ENCODE measurements at regions not wholly inside any gene's neighbourhood (a gene's known extent, or its start where the extent isn't known, plus 50 kb on each side); places are given as distances from the start of the nearest gene placed in this dataset.
"Not testable (repeated sequence)": the region's sequence is repeated elsewhere in the genome, so short reads cannot be mapped to it uniquely, and the experiment has no call there.

GRCh38 chr13:69028936-69029335 lies 1078.7 kb upstream of the ATXN8OS start:
- ChIA-PET POLR2A (no interaction called here), CTCF (no interaction called here)
- H3K4me1 ChIP-seq: no peaks in the 10 kb centered on the region
- intact Hi-C loops (cut with micrococcal nuclease; ENCODE audit: unreplicated experiment): no loop called here
- no peaks in the 10 kb centered on the region for H3K36me3 ChIP-seq (ENCODE audit: control insufficient read depth, insufficient read depth, low read length)
- H3K4me3 Mint-ChIP-seq (ENCODE audit: unreplicated experiment): no peak overlapping the region
- H3K4me3 ChIP-seq (ENCODE audit: low read depth, low read length): no peak overlapping the region
- no peak overlapping the region for H3K27ac Mint-ChIP-seq (ENCODE audit: unreplicated experiment)
- H3K9me3 ChIP-seq: no peaks in the 10 kb centered on the region
- no TSS peak for BruUV-seq (replicated peaks)
- no peak for TF ChIP-seq CTCF (IDR thresholded peaks at IDR 0.05; ENCODE audit: insufficient read depth in 1 of 2, low read depth in 1 of 2, low read length in 1 of 2, severe bottlenecking in 1 of 2, unreplicated experiment in 1 of 2)
- H3K27me3 Mint-ChIP-seq (ENCODE audit: insufficient read depth, unreplicated experiment): no peaks in the 10 kb centered on the region
- no peaks in the 10 kb centered on the region for H3K36me3 Mint-ChIP-seq (ENCODE audit: insufficient read depth, unreplicated experiment)
- DNase-seq: no peak
- H3K9me3 Mint-ChIP-seq (ENCODE audit: unreplicated experiment): no peaks in the 10 kb centered on the region
- no peaks in the 10 kb centered on the region for H3K4me1 Mint-ChIP-seq (ENCODE audit: low read depth, unreplicated experiment)
- H3K27me3 ChIP-seq (replicated peaks; ENCODE audit: control insufficient read depth, insufficient read depth, low read length): no peaks in the 10 kb centered on the region

GRCh38 chr13:69020120-69020519 lies 1087.5 kb upstream of the ATXN8OS start:
- H3K4me1 ChIP-seq: no peaks in the 10 kb centered on the region
- Mint-ChIP-seq H3K27me3 (ENCODE audit: insufficient read depth, unreplicated experiment) (no peaks in the 10 kb centered on the region), H3K27ac (ENCODE audit: unreplicated experiment) (no peak overlapping the region), H3K9me3 (ENCODE audit: unreplicated experiment) (peaks cover 22% of the 10 kb centered on the region), H3K4me1 (ENCODE audit: low read depth, unreplicated experiment) (peaks cover 6% of the 10 kb centered on the region), H3K4me3 (ENCODE audit: unreplicated experiment) (no peak overlapping the region), H3K36me3 (ENCODE audit: insufficient read depth, unreplicated experiment) (no peaks in the 10 kb centered on the region)
- CTCF ChIA-PET: no interaction called here
- no peak overlapping the region for H3K4me3 ChIP-seq (ENCODE audit: low read depth, low read length)
- TF ChIP-seq CTCF (IDR thresholded peaks at IDR 0.05; ENCODE audit: insufficient read depth in 1 of 2, low read depth in 1 of 2, low read length in 1 of 2, severe bottlenecking in 1 of 2, unreplicated experiment in 1 of 2): no peak
- intact Hi-C loops (cut with micrococcal nuclease; ENCODE audit: unreplicated experiment): no loop called here
- H3K36me3 ChIP-seq (ENCODE audit: control insufficient read depth, insufficient read depth, low read length): no peaks in the 10 kb centered on the region
- DNase-seq: no peak
- no TSS peak for BruUV-seq (replicated peaks)
- no peaks in the 10 kb centered on the region for H3K27me3 ChIP-seq (replicated peaks; ENCODE audit: control insufficient read depth, insufficient read depth, low read length)
- POLR2A ChIA-PET: no interaction called here
- no peaks in the 10 kb centered on the region for H3K9me3 ChIP-seq

- H3K4me3 Mint-ChIP-seq (ENCODE audit: unreplicated experiment); H3K4me1 Mint-ChIP-seq (ENCODE audit: low read depth, unreplicated experiment); BruUV-seq (replicated peaks); H3K4me3 ChIP-seq (ENCODE audit: low read depth, low read length); H3K27me3 Mint-ChIP-seq (ENCODE audit: insufficient read depth, unreplicated experiment); CTCF ChIA-PET; POLR2A ChIA-PET; H3K27ac Mint-ChIP-seq (ENCODE audit: unreplicated experiment); H3K27me3 ChIP-seq (replicated peaks; ENCODE audit: control insufficient read depth, insufficient read depth, low read length); H3K9me3 ChIP-seq; H3K4me1 ChIP-seq; intact Hi-C loops (cut with micrococcal nuclease; ENCODE audit: unreplicated experiment); H3K36me3 Mint-ChIP-seq (ENCODE audit: insufficient read depth, unreplicated experiment); H3K36me3 ChIP-seq (ENCODE audit: control insufficient read depth, insufficient read depth, low read length): not testable (repeated sequence)
- peaks cover 22% of the 10 kb centered on the region for H3K9me3 Mint-ChIP-seq (ENCODE audit: unreplicated experiment)
- peak in 1 of 2 experiments; percentile 13 for DNase-seq
Measured at GRCh38 chr13:69018173-69018572, 1089.5 kb upstream of the ATXN8OS start.

- no peaks in the 10 kb centered on the region for H3K9me3 Mint-ChIP-seq (ENCODE audit: unreplicated experiment)
- POLR2A ChIA-PET: no interaction called here
- H3K27me3 ChIP-seq (replicated peaks; ENCODE audit: control insufficient read depth, insufficient read depth, low read length): no peaks in the 10 kb centered on the region
- H3K27ac Mint-ChIP-seq (ENCODE audit: unreplicated experiment): no peak overlapping the region
- no peak overlapping the region for H3K4me3 ChIP-seq (ENCODE audit: low read depth, low read length)
- no peaks in the 10 kb centered on the region for H3K9me3 ChIP-seq
- no peaks in the 10 kb centered on the region for H3K36me3 ChIP-seq (ENCODE audit: control insufficient read depth, insufficient read depth, low read length)
- intact Hi-C loops (cut with micrococcal nuclease; ENCODE audit: unreplicated experiment): no loop called here
- no peak overlapping the region for H3K4me3 Mint-ChIP-seq (ENCODE audit: unreplicated experiment)
- H3K36me3 Mint-ChIP-seq (ENCODE audit: insufficient read depth, unreplicated experiment): no peaks in the 10 kb centered on the region
- no TSS peak for BruUV-seq (replicated peaks)
- CTCF ChIA-PET: no interaction called here
- no peaks in the 10 kb centered on the region for H3K27me3 Mint-ChIP-seq (ENCODE audit: insufficient read depth, unreplicated experiment)
- H3K4me1 Mint-ChIP-seq (ENCODE audit: low read depth, unreplicated experiment): no peaks in the 10 kb centered on the region
- TF ChIP-seq CTCF (IDR thresholded peaks at IDR 0.05; ENCODE audit: insufficient read depth in 1 of 2, low read depth in 1 of 2, low read length in 1 of 2, severe bottlenecking in 1 of 2, unreplicated experiment in 1 of 2): no peak
- no peaks in the 10 kb centered on the region for H3K4me1 ChIP-seq
- DNase-seq: no peak
Measured at GRCh38 chr13:69010789-69011188, 1096.8 kb upstream of the ATXN8OS start.

Measured in Caco-2 (cell line).